Adrenal gland (tissue), 5 donors: ENCODE measurements at regions not wholly inside any gene's neighbourhood (a gene's known extent, or its start where the extent isn't known, plus 50 kb on each side); places are given as distances from the start of the nearest gene placed in this dataset.

Experiments
- POLR2A ChIP-seq, 2 donors: fragments of 450-650 bp; IDR thresholded peaks; one replicate each; pipeline ENCODE4 v1.6.1; 2017; ENCODE audit warnings: antibody characterized with exemption in 2 of 2, mild to moderate bottlenecking in 2 of 2, moderate library complexity in 1 of 2
- TF ChIP-seq, protein P1 (sequence below), 6 experiments: fragments of 450-650 bp in 4 of 6; fragments of 200-600 bp in 2 of 6; sonication (generic) in 1 of 6; IDR thresholded peaks; 1 replicate in 5 of 6; 2 replicates in 1 of 6; pipeline versions ENCODE4 v1.5.1 to v1.8.0; 2016 to 2021; ENCODE audit warnings: antibody characterized with exemption in 6 of 6, mild to moderate bottlenecking in 2 of 6, moderate library complexity in 1 of 6
- donor health status: DM: no; HTN: no; CAD: no.

- TF ChIP-seq, protein P1, sequence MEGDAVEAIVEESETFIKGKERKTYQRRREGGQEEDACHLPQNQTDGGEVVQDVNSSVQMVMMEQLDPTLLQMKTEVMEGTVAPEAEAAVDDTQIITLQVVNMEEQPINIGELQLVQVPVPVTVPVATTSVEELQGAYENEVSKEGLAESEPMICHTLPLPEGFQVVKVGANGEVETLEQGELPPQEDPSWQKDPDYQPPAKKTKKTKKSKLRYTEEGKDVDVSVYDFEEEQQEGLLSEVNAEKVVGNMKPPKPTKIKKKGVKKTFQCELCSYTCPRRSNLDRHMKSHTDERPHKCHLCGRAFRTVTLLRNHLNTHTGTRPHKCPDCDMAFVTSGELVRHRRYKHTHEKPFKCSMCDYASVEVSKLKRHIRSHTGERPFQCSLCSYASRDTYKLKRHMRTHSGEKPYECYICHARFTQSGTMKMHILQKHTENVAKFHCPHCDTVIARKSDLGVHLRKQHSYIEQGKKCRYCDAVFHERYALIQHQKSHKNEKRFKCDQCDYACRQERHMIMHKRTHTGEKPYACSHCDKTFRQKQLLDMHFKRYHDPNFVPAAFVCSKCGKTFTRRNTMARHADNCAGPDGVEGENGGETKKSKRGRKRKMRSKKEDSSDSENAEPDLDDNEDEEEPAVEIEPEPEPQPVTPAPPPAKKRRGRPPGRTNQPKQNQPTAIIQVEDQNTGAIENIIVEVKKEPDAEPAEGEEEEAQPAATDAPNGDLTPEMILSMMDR (IDR thresholded peaks at IDR 0.05): no peak
- no peak for TF ChIP-seq POLR2A (IDR thresholded peaks at IDR 0.05)
Measured at GRCh38 chr4:178240891-178241290, 798.7 kb upstream of the AGA start.
